Caco-2 (cell line): ENCODE measurements at regions not wholly inside any gene's neighbourhood (a gene's known extent, or its start where the extent isn't known, plus 50 kb on each side); places are given as distances from the start of the nearest gene placed in this dataset.

Experiments
- BruUV-seq: library from RNA; stranded (reverse); fragments of 400-500 nt; replicated peaks from 2 replicates; lab custom pipeline; 2021; lab: Mats Ljungman, UMichigan
- CTCF ChIA-PET: fragments of 300-600 bp; sonication (Branson Sonifier 250); formaldehyde crosslinking; loops from one replicate; lab custom pipeline; 2022; ENCODE audit warnings: antibody characterized with exemption; lab: Charles Lee
- POLR2A ChIA-PET: fragments of 300-600 bp; sonication (Branson Sonifier 250); formaldehyde crosslinking; loops from one replicate; lab custom pipeline; 2022; ENCODE audit warnings: antibody characterized with exemption; lab: Charles Lee
- DNase-seq, 2 experiments: peaks; one replicate each; pipeline versions ENCODE4 v3.0.0 to v3.0.0-alpha.2; 2020 to 2022
- H3K27me3 ChIP-seq: replicated peaks from 2 replicates; pipeline ENCODE4 v1.6.0; 2011; ENCODE audit warnings: low read length; ENCODE audit not compliant: control insufficient read depth, insufficient read depth
- H3K36me3 ChIP-seq: 2 replicates; pipeline ENCODE4 v1.5.1; 2011; ENCODE audit warnings: low read length; ENCODE audit not compliant: control insufficient read depth, insufficient read depth
- H3K4me1 ChIP-seq: fragments of 250-450 bp; sonication (Bioruptor Pico); 2 replicates; pipeline ENCODE4 v1.5.1; 2020; ENCODE audit warnings: mild to moderate bottlenecking
- H3K4me3 ChIP-seq: 2 replicates; pipeline ENCODE4 v1.5.1; 2011; ENCODE audit warnings: low read depth, mild to moderate bottlenecking, control low read depth, low read length
- H3K9me3 ChIP-seq: fragments of 250-450 bp; sonication (Bioruptor Pico); 2 replicates; pipeline ENCODE4 v1.5.1; 2020; ENCODE audit warnings: mild to moderate bottlenecking, moderate library complexity
- H3K27ac Mint-ChIP-seq: one replicate; pipeline ENCODE4 v1.8.0; 2022; ENCODE audit warnings: mixed read lengths; ENCODE audit not compliant: unreplicated experiment
- H3K27me3 Mint-ChIP-seq: one replicate; pipeline ENCODE4 v1.8.0; 2022; ENCODE audit warnings: mixed read lengths; ENCODE audit not compliant: insufficient read depth, unreplicated experiment
- H3K36me3 Mint-ChIP-seq: one replicate; pipeline ENCODE4 v1.8.0; 2022; ENCODE audit warnings: mild to moderate bottlenecking, mixed read lengths; ENCODE audit not compliant: insufficient read depth, unreplicated experiment
- H3K4me1 Mint-ChIP-seq: one replicate; pipeline ENCODE4 v1.8.0; 2022; ENCODE audit warnings: low read depth, mixed read lengths; ENCODE audit not compliant: unreplicated experiment
- H3K4me3 Mint-ChIP-seq: one replicate; pipeline ENCODE4 v1.8.0; 2022; ENCODE audit warnings: mild to moderate bottlenecking, moderate library complexity, mixed read lengths; ENCODE audit not compliant: unreplicated experiment
- H3K9me3 Mint-ChIP-seq: one replicate; pipeline ENCODE4 v1.8.0; 2022; ENCODE audit warnings: mixed read lengths; ENCODE audit not compliant: unreplicated experiment
- CTCF ChIP-seq, 2 experiments: fragments of 200-600 bp in 1 of 2; IDR thresholded peaks; 1 replicate in 1 of 2; 2 replicates in 1 of 2; pipeline versions ENCODE4 v1.5.1 to v1.8.0; 2011 to 2022; ENCODE audit warnings: antibody characterized with exemption in 1 of 2, control low read depth in 1 of 2, inconsistent platforms in 1 of 2, low read depth in 1 of 2, low read length in 1 of 2, mild to moderate bottlenecking in 1 of 2, moderate library complexity in 1 of 2; ENCODE audit not compliant: insufficient read depth in 1 of 2, severe bottlenecking in 1 of 2, unreplicated experiment in 1 of 2
- intact Hi-C: fragments of 100-400 bp; cut with micrococcal nuclease; formaldehyde crosslinking; loops from one replicate; pipeline ENCODE4 v1.10.0; 2022; ENCODE audit not compliant: unreplicated experiment

GRCh38 chr7:46126675-46127300 is 205.7 kb upstream of the IGFBP3 start:
- H3K4me3 ChIP-seq = no peak overlapping the region
- H3K27me3 Mint-ChIP-seq = peaks cover 12% of the 10 kb centered on the region
- no peaks in the 10 kb centered on the region for H3K27me3 ChIP-seq
- H3K36me3 ChIP-seq = no peaks in the 10 kb centered on the region
- ChIA-PET POLR2A (no interaction called here), CTCF (no interaction called here)
- intact Hi-C loops = no loop called here
- no peak for DNase-seq
- H3K27ac Mint-ChIP-seq = no peak overlapping the region
- BruUV-seq = no TSS peak
- H3K36me3 Mint-ChIP-seq = no peaks in the 10 kb centered on the region
- H3K9me3 Mint-ChIP-seq = no peaks in the 10 kb centered on the region
- H3K9me3 ChIP-seq = no peaks in the 10 kb centered on the region
- H3K4me1 Mint-ChIP-seq = peaks cover 4% of the 10 kb centered on the region
- no peak overlapping the region for H3K4me3 Mint-ChIP-seq
- no peak for TF ChIP-seq CTCF (IDR thresholded peaks at IDR 0.05; ENCODE audit: insufficient read depth in 1 of 2, low read depth in 1 of 2, low read length in 1 of 2, severe bottlenecking in 1 of 2, unreplicated experiment in 1 of 2)
- H3K4me1 ChIP-seq = no peaks in the 10 kb centered on the region

- intact Hi-C loops = no loop called here
- Mint-ChIP-seq H3K36me3 (no peaks in the 10 kb centered on the region), H3K9me3 (no peaks in the 10 kb centered on the region), H3K4me3 (no peak overlapping the region), H3K27ac (no peak overlapping the region), H3K27me3 (peaks cover 6% of the 10 kb centered on the region), H3K4me1 (no peaks in the 10 kb centered on the region)
- Histone ChIP-seq H3K9me3 (no peaks in the 10 kb centered on the region), H3K4me1 (no peaks in the 10 kb centered on the region), H3K27me3 (no peaks in the 10 kb centered on the region), H3K36me3 (no peaks in the 10 kb centered on the region), H3K4me3 (no peak overlapping the region)
- BruUV-seq = no TSS peak
- CTCF ChIA-PET = no interaction called here
- no peak for DNase-seq
- POLR2A ChIA-PET = no interaction called here
- no peak for TF ChIP-seq CTCF (IDR thresholded peaks at IDR 0.05; ENCODE audit: insufficient read depth in 1 of 2, low read depth in 1 of 2, low read length in 1 of 2, severe bottlenecking in 1 of 2, unreplicated experiment in 1 of 2)
Measured at GRCh38 chr7:46123756-46124343, 202.8 kb upstream of the IGFBP3 start.

- no peak for TF ChIP-seq CTCF (IDR thresholded peaks at IDR 0.05; ENCODE audit: insufficient read depth in 1 of 2, low read depth in 1 of 2, low read length in 1 of 2, severe bottlenecking in 1 of 2, unreplicated experiment in 1 of 2)
- no peaks in the 10 kb centered on the region for H3K4me1 ChIP-seq
- Mint-ChIP-seq H3K36me3 (no peaks in the 10 kb centered on the region), H3K4me3 (no peak overlapping the region), H3K27me3 (peaks cover 6% of the 10 kb centered on the region), H3K9me3 (no peaks in the 10 kb centered on the region), H3K27ac (no peak overlapping the region), H3K4me1 (no peaks in the 10 kb centered on the region)
- POLR2A ChIA-PET = no interaction called here
- H3K9me3 ChIP-seq = no peaks in the 10 kb centered on the region
- intact Hi-C loops = no loop called here
- no peak overlapping the region for H3K4me3 ChIP-seq
- no peaks in the 10 kb centered on the region for H3K27me3 ChIP-seq
- no TSS peak for BruUV-seq
- no peak for DNase-seq
- CTCF ChIA-PET = no interaction called here
- H3K36me3 ChIP-seq = no peaks in the 10 kb centered on the region
Measured at GRCh38 chr7:46115410-46115809, 194.3 kb upstream of the IGFBP3 start.
